ENCODE measurements at regions not wholly inside any gene's neighbourhood (a gene's known extent, or its start where the extent isn't known, plus 50 kb on each side); places are given as distances from the start of the nearest gene placed in this dataset.
A peak's percentile ranks its signal among the peaks of the same experiment; 100 is the strongest.

DNA sequence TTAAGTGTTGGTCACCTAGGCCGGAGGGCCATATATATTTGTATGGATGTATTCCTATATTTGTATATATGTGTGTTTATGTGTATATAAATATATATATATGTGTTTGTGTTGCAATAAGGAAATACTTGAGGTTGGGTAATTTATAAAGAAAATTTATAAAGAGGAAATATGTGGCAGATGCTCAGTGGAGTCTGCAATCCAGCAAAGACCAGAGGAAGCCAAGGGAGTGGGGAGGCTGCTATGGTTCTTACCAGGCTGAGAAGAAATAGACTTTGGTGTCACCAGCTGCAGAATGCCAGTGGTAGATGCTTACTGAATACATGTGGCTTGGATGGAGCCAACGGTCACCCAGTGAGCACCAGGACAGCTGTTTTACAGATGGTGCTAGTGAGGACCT, 97.4 kb upstream of the ELOVL5 start:
- no peaks in the 10 kb centered on the region for H3K36me3 ChIP-seq (ENCODE audit: control insufficient read depth in 5 of 5, insufficient read depth in 5 of 5, low read length in 5 of 5)
- peaks cover 0 to 7% (median 2%) of the 10 kb centered on the region in 5 donors for H3K4me1 ChIP-seq (ENCODE audit: control insufficient read depth in 5 of 5, insufficient read depth in 5 of 5, low read length in 5 of 5)
- H3K27me3 ChIP-seq (ENCODE audit: control insufficient read depth in 5 of 5, insufficient read depth in 4 of 5, low read length in 5 of 5), result no peaks in the 10 kb centered on the region
- H3K9me3 ChIP-seq (ENCODE audit: control insufficient read depth in 5 of 5, low read length in 5 of 5), result peaks cover 0 to 5% (median 4%) of the 10 kb centered on the region in 5 donors
- H3K27ac ChIP-seq (ENCODE audit: low read depth, low read length), result no peak overlapping the region
- H3K9ac ChIP-seq (ENCODE audit: low read length in 5 of 5), result no peak overlapping the region
- H3K4me3 ChIP-seq (ENCODE audit: low read depth in 1 of 5, low read length in 5 of 5), result no peak overlapping the region

DNA sequence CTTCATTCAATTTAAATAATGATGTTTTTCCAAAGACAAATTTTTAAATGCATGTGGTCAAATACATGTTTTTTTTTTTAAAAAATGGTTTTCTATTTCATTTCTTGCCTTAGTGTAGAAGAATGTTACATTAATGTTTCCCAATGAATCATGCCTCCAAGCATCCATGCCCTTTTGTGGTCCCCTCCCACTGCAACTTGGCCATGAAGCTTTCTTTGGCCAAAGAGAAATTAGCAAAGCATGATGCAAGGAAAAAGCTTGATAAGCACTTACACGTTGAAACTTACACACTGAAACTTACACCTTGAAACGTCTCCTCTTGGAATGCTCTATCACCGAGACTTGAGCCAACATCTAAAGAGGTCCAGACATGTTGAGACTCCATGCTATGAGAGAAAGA, 93.0 kb upstream of the ELOVL5 start:
- Histone ChIP-seq H3K27ac (ENCODE audit: low read depth, low read length) (no peak overlapping the region), H3K9me3 (ENCODE audit: control insufficient read depth in 5 of 5, low read length in 5 of 5) (no peaks in the 10 kb centered on the region), H3K9ac (ENCODE audit: low read length in 5 of 5) (no peak overlapping the region)

GRCh38 chr6:53441035-53441493, 92.3 kb upstream of the ELOVL5 start:
- Histone ChIP-seq H3K4me3 (ENCODE audit: low read depth in 1 of 5, low read length in 5 of 5) (no peak overlapping the region), H3K9ac (ENCODE audit: low read length in 5 of 5) (no peak overlapping the region), H3K27me3 (ENCODE audit: control insufficient read depth in 5 of 5, insufficient read depth in 4 of 5, low read length in 5 of 5) (no peaks in the 10 kb centered on the region), H3K9me3 (ENCODE audit: control insufficient read depth in 5 of 5, low read length in 5 of 5) (no peaks in the 10 kb centered on the region), H3K36me3 (ENCODE audit: control insufficient read depth in 5 of 5, insufficient read depth in 5 of 5, low read length in 5 of 5) (no peaks in the 10 kb centered on the region), H3K27ac (ENCODE audit: low read depth, low read length) (peak overlapping the region; percentile 82), H3K4me1 (ENCODE audit: control insufficient read depth in 5 of 5, insufficient read depth in 5 of 5, low read length in 5 of 5) (peaks cover 0 to 42% (median 37%) of the 10 kb centered on the region in 5 donors)

More for the DNA sequence above, 93.0 kb upstream of the ELOVL5 start:
- no peak overlapping the region for H3K4me3 ChIP-seq (ENCODE audit: low read depth in 1 of 5, low read length in 5 of 5)
- H3K4me1 ChIP-seq (ENCODE audit: control insufficient read depth in 5 of 5, insufficient read depth in 5 of 5, low read length in 5 of 5), result peaks cover 0 to 38% (median 35%) of the 10 kb centered on the region in 5 donors
- no peaks in the 10 kb centered on the region for H3K36me3 ChIP-seq (ENCODE audit: control insufficient read depth in 5 of 5, insufficient read depth in 5 of 5, low read length in 5 of 5)
- H3K27me3 ChIP-seq (ENCODE audit: control insufficient read depth in 5 of 5, insufficient read depth in 4 of 5, low read length in 5 of 5), result no peaks in the 10 kb centered on the region

- no peak overlapping the region for H3K4me3 ChIP-seq (ENCODE audit: low read depth in 1 of 5, low read length in 5 of 5)
- no peaks in the 10 kb centered on the region for H3K36me3 ChIP-seq (ENCODE audit: control insufficient read depth in 5 of 5, insufficient read depth in 5 of 5, low read length in 5 of 5)
- no peaks in the 10 kb centered on the region for H3K9me3 ChIP-seq (ENCODE audit: control insufficient read depth in 5 of 5, low read length in 5 of 5)
- H3K27ac ChIP-seq (ENCODE audit: low read depth, low read length), result peak overlapping the region; percentile 82
- peaks cover 0 to 42% (median 37%) of the 10 kb centered on the region in 5 donors for H3K4me1 ChIP-seq (ENCODE audit: control insufficient read depth in 5 of 5, insufficient read depth in 5 of 5, low read length in 5 of 5)
- H3K9ac ChIP-seq (ENCODE audit: low read length in 5 of 5), result peak overlapping the region in 1 of 5 donors; percentile 62
- H3K27me3 ChIP-seq (ENCODE audit: control insufficient read depth in 5 of 5, insufficient read depth in 4 of 5, low read length in 5 of 5), result no peaks in the 10 kb centered on the region
Measured at GRCh38 chr6:53440336-53440945, 91.7 kb upstream of the ELOVL5 start.

DNA sequence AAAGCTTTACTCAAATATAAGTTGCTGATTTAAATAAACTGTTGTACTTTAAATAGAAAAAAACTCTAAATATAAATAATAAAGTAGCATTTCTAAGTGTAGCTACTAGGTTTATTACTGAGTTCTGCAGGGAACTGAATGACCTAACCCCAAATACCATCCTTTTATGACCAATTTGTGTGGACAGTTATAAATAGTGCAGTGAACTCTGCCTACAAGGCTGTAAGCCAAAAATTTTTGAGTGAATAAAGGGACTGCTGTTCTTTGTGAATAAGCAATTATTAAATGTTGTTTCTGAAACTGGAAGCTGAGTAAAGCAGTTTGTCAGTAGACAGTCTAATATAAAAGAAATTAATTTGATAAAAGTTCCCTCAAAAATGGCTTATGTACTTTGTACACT, 90.8 kb upstream of the ELOVL5 start:
- Histone ChIP-seq H3K36me3 (ENCODE audit: control insufficient read depth in 5 of 5, insufficient read depth in 5 of 5, low read length in 5 of 5) (no peaks in the 10 kb centered on the region), H3K4me3 (ENCODE audit: low read depth in 1 of 5, low read length in 5 of 5) (no peak overlapping the region), H3K4me1 (ENCODE audit: control insufficient read depth in 5 of 5, insufficient read depth in 5 of 5, low read length in 5 of 5) (peaks cover 0 to 42% (median 37%) of the 10 kb centered on the region in 5 donors), H3K27ac (ENCODE audit: low read depth, low read length) (peak overlapping the region; percentile 82), H3K27me3 (ENCODE audit: control insufficient read depth in 5 of 5, insufficient read depth in 4 of 5, low read length in 5 of 5) (no peaks in the 10 kb centered on the region), H3K9me3 (ENCODE audit: control insufficient read depth in 5 of 5, low read length in 5 of 5) (no peaks in the 10 kb centered on the region), H3K9ac (ENCODE audit: low read length in 5 of 5) (peak overlapping the region in 1 of 5 donors; percentile 62)

GRCh38 chr6:53437557-53438202, 88.9 kb upstream of the ELOVL5 start:
- no peaks in the 10 kb centered on the region for H3K9me3 ChIP-seq (ENCODE audit: control insufficient read depth in 5 of 5, low read length in 5 of 5)
- H3K36me3 ChIP-seq (ENCODE audit: control insufficient read depth in 5 of 5, insufficient read depth in 5 of 5, low read length in 5 of 5), result no peaks in the 10 kb centered on the region
- H3K9ac ChIP-seq (ENCODE audit: low read length in 5 of 5), result no peak overlapping the region
- H3K4me1 ChIP-seq (ENCODE audit: control insufficient read depth in 5 of 5, insufficient read depth in 5 of 5, low read length in 5 of 5), result peaks cover 0 to 50% (median 45%) of the 10 kb centered on the region in 5 donors
- peak overlapping the region; percentile 82 for H3K27ac ChIP-seq (ENCODE audit: low read depth, low read length)
- no peaks in the 10 kb centered on the region for H3K27me3 ChIP-seq (ENCODE audit: control insufficient read depth in 5 of 5, insufficient read depth in 4 of 5, low read length in 5 of 5)
- H3K4me3 ChIP-seq (ENCODE audit: low read depth in 1 of 5, low read length in 5 of 5), result no peak overlapping the region

DNA sequence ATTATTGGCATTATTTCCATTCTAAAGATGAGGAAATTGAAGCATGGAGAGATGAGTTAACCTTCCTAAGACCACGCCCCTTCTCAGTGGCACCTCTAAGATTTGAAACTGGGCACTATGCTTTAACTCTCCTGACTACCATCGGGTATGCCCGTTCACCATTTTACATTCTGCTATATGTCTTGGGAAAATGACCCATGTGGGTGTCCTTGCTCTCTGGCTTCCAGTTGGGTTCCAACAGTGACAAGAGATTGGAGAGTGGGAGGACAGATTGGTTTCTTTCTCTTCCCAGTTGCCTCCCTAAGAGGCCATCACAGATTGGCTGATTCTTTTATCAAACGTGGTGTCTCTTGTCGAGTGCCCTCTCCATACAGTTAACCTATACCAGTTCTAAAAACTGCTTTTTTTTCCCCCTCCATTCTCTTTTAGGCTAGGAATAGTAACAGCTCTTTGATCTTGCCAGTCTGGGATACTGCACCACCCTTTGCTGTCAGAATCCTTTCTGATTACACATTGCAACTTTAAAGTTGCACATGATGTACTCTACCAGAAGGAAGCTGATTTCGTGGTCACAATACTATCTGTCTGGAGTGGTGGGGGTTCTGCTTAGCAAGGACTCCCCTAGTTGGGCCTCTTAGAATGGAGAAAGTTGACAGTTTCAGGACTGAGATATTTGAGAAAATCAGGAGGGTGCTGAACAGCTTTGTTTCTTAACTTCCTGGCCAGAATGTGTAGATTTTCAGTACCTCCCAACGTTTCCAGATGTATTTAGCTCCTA, 88.0 kb upstream of the ELOVL5 start:
- H3K36me3 ChIP-seq (ENCODE audit: control insufficient read depth in 5 of 5, insufficient read depth in 5 of 5, low read length in 5 of 5), result no peaks in the 10 kb centered on the region
- no peaks in the 10 kb centered on the region for H3K27me3 ChIP-seq (ENCODE audit: control insufficient read depth in 5 of 5, insufficient read depth in 4 of 5, low read length in 5 of 5)
- H3K4me1 ChIP-seq (ENCODE audit: control insufficient read depth in 5 of 5, insufficient read depth in 5 of 5, low read length in 5 of 5), result peaks cover 0 to 55% (median 46%) of the 10 kb centered on the region in 5 donors
- H3K27ac ChIP-seq (ENCODE audit: low read depth, low read length), result peak overlapping the region; percentile 82
- H3K4me3 ChIP-seq (ENCODE audit: low read depth in 1 of 5, low read length in 5 of 5), result no peak overlapping the region
- H3K9me3 ChIP-seq (ENCODE audit: control insufficient read depth in 5 of 5, low read length in 5 of 5), result no peaks in the 10 kb centered on the region
- H3K9ac ChIP-seq (ENCODE audit: low read length in 5 of 5), result no peak overlapping the region

GRCh38 chr6:53433951-53434285, 85.2 kb upstream of the ELOVL5 start:
- Histone ChIP-seq H3K36me3 (ENCODE audit: control insufficient read depth in 5 of 5, insufficient read depth in 5 of 5, low read length in 5 of 5) (no peaks in the 10 kb centered on the region), H3K4me3 (ENCODE audit: low read depth in 1 of 5, low read length in 5 of 5) (no peak overlapping the region), H3K9me3 (ENCODE audit: control insufficient read depth in 5 of 5, low read length in 5 of 5) (no peaks in the 10 kb centered on the region), H3K27me3 (ENCODE audit: control insufficient read depth in 5 of 5, insufficient read depth in 4 of 5, low read length in 5 of 5) (no peaks in the 10 kb centered on the region), H3K4me1 (ENCODE audit: control insufficient read depth in 5 of 5, insufficient read depth in 5 of 5, low read length in 5 of 5) (peaks cover 0 to 36% (median 27%) of the 10 kb centered on the region in 5 donors), H3K27ac (ENCODE audit: low read depth, low read length) (peak overlapping the region; percentile 93), H3K9ac (ENCODE audit: low read length in 5 of 5) (peak overlapping the region in 2 of 5 donors; percentile 28 to 81)

DNA sequence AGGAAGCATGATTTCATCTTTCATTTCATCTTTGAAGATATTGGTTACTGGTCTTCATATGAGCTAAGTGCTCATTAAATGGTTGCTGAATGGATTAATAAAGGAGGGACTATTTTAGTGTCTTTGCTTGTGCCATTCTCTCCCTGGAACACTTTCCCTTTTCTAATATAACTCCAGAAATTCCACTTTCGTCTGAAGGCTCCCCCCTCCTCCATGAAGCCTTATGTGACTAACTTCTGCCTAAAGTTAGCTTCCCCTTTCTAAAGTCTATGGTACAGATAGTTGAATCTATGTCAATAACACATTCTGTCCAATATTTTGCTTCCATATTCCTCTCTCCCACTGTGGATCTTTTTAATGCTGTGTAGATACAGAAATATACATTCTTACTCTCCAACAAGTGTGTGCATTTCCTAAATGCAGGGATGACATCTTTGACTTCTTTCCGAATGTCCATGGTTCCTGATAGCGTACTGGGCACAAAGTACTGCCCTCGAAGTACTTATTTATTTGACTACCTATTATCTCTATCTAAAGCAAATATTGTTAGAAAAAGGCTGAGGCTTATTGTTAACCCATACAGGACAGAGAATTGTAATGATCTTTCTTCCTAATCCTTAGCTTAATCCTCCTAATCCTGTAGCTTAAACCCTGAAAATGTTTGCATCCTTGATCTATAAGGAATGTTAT, 84.7 kb upstream of the ELOVL5 start:
- peaks cover 0 to 31% (median 26%) of the 10 kb centered on the region in 5 donors for H3K4me1 ChIP-seq (ENCODE audit: control insufficient read depth in 5 of 5, insufficient read depth in 5 of 5, low read length in 5 of 5)
- H3K9ac ChIP-seq (ENCODE audit: low read length in 5 of 5), result peak overlapping the region in 4 of 5 donors; percentile 17 to 81 (median 38)
- H3K36me3 ChIP-seq (ENCODE audit: control insufficient read depth in 5 of 5, insufficient read depth in 5 of 5, low read length in 5 of 5), result no peaks in the 10 kb centered on the region
- no peaks in the 10 kb centered on the region for H3K27me3 ChIP-seq (ENCODE audit: control insufficient read depth in 5 of 5, insufficient read depth in 4 of 5, low read length in 5 of 5)
- H3K27ac ChIP-seq (ENCODE audit: low read depth, low read length), result peak overlapping the region; percentile 93
- H3K4me3 ChIP-seq (ENCODE audit: low read depth in 1 of 5, low read length in 5 of 5), result no peak overlapping the region
- no peaks in the 10 kb centered on the region for H3K9me3 ChIP-seq (ENCODE audit: control insufficient read depth in 5 of 5, low read length in 5 of 5)
